ENCODE measurements at regions not wholly inside any gene's neighbourhood (a gene's known extent, or its start where the extent isn't known, plus 50 kb on each side); places are given as distances from the start of the nearest gene placed in this dataset.

DNA sequence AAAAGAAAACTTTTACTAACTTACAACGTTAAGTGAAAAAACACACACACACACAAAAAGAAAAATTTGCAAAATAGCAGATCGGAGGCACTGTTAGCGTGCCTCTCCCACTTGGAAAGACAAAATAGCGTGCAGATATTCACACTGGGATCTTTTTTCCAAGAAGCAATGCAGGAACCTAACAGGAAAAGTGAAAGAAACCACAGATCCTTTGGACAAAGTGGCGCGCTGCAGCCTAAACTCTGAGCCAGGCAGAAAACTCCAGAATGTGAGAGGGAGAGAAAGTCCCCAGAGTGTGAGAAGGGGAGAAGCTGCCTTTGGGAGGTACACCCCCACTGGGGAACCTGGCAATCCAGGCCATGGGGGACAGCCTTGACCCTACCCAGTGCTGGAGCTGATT lies 70.7 kb upstream of the SERPINE2 start:
- H2AFZ ChIP-seq, result no peak overlapping the region
- H3K4me3 ChIP-seq, result no peak overlapping the region
- no peak overlapping the region for H3K4me2 ChIP-seq
- no peaks in the 10 kb centered on the region for H3K9me2 ChIP-seq (replicated peaks; ENCODE audit: insufficient read depth)
- TF ChIP-seq EZH2 (IDR thresholded peaks at IDR 0.05; ENCODE audit: borderline replicate concordance), result no peak
- TF ChIP-seq EZH2phosphoT487 (IDR thresholded peaks at IDR 0.05; ENCODE audit: low read depth, severe bottlenecking, unreplicated experiment), result no peak
- TF ChIP-seq, protein P1, sequence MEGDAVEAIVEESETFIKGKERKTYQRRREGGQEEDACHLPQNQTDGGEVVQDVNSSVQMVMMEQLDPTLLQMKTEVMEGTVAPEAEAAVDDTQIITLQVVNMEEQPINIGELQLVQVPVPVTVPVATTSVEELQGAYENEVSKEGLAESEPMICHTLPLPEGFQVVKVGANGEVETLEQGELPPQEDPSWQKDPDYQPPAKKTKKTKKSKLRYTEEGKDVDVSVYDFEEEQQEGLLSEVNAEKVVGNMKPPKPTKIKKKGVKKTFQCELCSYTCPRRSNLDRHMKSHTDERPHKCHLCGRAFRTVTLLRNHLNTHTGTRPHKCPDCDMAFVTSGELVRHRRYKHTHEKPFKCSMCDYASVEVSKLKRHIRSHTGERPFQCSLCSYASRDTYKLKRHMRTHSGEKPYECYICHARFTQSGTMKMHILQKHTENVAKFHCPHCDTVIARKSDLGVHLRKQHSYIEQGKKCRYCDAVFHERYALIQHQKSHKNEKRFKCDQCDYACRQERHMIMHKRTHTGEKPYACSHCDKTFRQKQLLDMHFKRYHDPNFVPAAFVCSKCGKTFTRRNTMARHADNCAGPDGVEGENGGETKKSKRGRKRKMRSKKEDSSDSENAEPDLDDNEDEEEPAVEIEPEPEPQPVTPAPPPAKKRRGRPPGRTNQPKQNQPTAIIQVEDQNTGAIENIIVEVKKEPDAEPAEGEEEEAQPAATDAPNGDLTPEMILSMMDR (IDR thresholded peaks at IDR 0.05; ENCODE audit: poor library complexity), result no peak
- WGBS (ENCODE audit: low lambda C conversion rate, missing lambda C conversion rate), result 94% methylated on average over 6 of the region's 6 CpGs
- DNase-seq (ENCODE audit: low spot score), result no peak
- H3K9me3 ChIP-seq (ENCODE audit: low read depth), result no peaks in the 10 kb centered on the region
- H3K36me3 ChIP-seq (replicated peaks; ENCODE audit: insufficient read depth, low read depth), result no peaks in the 10 kb centered on the region
- H3K79me2 ChIP-seq, result no peaks in the 10 kb centered on the region
- H4K20me1 ChIP-seq (ENCODE audit: insufficient read depth, poor library complexity, severe bottlenecking), result no peaks in the 10 kb centered on the region
- H3K27me3 ChIP-seq, result no peaks in the 10 kb centered on the region
- no peak overlapping the region for H3K27ac ChIP-seq
- no peaks in the 10 kb centered on the region for H3K4me1 ChIP-seq (ENCODE audit: insufficient read depth)

DNA sequence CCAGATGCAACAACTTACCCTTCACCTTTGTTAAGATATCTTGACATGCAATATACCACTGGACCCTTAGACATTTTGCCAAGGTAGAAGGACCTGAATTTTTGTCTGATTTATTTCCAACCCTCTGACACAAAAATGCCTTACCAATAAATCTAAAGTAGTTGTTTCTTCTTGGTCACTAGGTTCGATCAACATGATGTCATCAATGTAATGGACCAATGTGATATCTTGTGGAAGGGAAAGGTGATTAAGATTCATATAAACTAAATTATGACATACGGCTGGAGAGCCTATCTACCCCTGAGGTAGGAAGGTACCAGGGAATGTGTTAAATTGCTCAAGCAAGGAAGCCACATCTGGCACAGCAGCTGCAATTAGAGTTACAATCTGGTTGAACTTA lies 67.7 kb upstream of the SERPINE2 start:
- no peaks in the 10 kb centered on the region for H3K9me2 ChIP-seq (replicated peaks; ENCODE audit: insufficient read depth)
- H4K20me1 ChIP-seq (ENCODE audit: insufficient read depth, poor library complexity, severe bottlenecking), result no peaks in the 10 kb centered on the region
- no peaks in the 10 kb centered on the region for H3K27me3 ChIP-seq
- no peak overlapping the region for H3K27ac ChIP-seq
- no peak overlapping the region for H3K4me2 ChIP-seq
- no peaks in the 10 kb centered on the region for H3K79me2 ChIP-seq
- no peak overlapping the region for H2AFZ ChIP-seq
- TF ChIP-seq EZH2phosphoT487 (IDR thresholded peaks at IDR 0.05; ENCODE audit: low read depth, severe bottlenecking, unreplicated experiment) (no peak), EZH2 (IDR thresholded peaks at IDR 0.05; ENCODE audit: borderline replicate concordance) (no peak)
- TF ChIP-seq, protein P1 (IDR thresholded peaks at IDR 0.05; ENCODE audit: poor library complexity), result no peak
- H3K36me3 ChIP-seq (replicated peaks; ENCODE audit: insufficient read depth, low read depth), result no peaks in the 10 kb centered on the region
- no peaks in the 10 kb centered on the region for H3K4me1 ChIP-seq (ENCODE audit: insufficient read depth)
- 96% methylated on average over 2 of the region's 2 CpGs for WGBS (ENCODE audit: low lambda C conversion rate, missing lambda C conversion rate)
- H3K4me3 ChIP-seq, result no peak overlapping the region
- no peak for DNase-seq (ENCODE audit: low spot score)
- H3K9me3 ChIP-seq (ENCODE audit: low read depth), result no peaks in the 10 kb centered on the region

DNA sequence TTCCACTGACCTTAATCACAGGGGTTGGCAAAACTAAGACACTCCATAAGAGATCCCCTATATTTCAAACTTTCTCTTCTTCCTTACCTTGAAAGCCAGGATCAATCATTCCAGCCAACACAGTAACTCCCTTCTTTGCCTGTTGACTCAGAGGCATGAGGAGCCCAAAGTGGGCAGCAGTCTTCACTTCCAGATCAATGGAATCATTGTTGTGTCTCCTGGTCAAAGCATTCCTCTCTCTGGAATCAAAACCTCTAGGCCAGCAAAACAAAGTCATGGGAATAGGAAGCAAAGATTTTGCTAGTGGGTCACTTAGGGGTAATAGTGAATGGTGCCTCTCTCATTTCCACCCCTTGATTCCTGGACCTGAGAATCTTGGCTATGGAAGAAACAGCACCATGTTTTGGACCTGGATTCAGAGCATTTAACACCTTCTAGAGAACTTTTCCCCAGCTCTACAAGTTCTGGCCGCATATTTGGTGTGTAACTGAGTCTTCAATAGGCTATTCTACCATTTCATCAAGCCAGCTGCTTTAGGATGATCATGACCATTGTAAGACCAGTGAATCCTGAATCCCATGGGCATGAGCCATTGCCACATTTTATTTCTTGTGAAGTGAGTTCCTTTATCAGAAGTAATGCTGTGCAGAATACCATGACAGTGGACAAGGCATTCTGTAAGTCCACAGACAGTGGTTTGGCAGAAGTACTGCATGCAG lies 65.7 kb upstream of the SERPINE2 start:
- Histone ChIP-seq H3K9me2 (replicated peaks; ENCODE audit: insufficient read depth) (no peaks in the 10 kb centered on the region), H2AFZ (no peak overlapping the region), H4K20me1 (ENCODE audit: insufficient read depth, poor library complexity, severe bottlenecking) (no peaks in the 10 kb centered on the region), H3K4me2 (no peak overlapping the region), H3K27me3 (no peaks in the 10 kb centered on the region), H3K79me2 (no peaks in the 10 kb centered on the region), H3K27ac (no peak overlapping the region), H3K36me3 (replicated peaks; ENCODE audit: insufficient read depth, low read depth) (no peaks in the 10 kb centered on the region), H3K9me3 (ENCODE audit: low read depth) (no peaks in the 10 kb centered on the region), H3K4me1 (ENCODE audit: insufficient read depth) (no peaks in the 10 kb centered on the region), H3K4me3 (no peak overlapping the region)
- DNase-seq (ENCODE audit: low spot score), result no peak
- TF ChIP-seq EZH2phosphoT487 (IDR thresholded peaks at IDR 0.05; ENCODE audit: low read depth, severe bottlenecking, unreplicated experiment), result no peak
- WGBS (ENCODE audit: low lambda C conversion rate, missing lambda C conversion rate), result 88% methylated on average over 1 of the region's 1 CpG

DNA sequence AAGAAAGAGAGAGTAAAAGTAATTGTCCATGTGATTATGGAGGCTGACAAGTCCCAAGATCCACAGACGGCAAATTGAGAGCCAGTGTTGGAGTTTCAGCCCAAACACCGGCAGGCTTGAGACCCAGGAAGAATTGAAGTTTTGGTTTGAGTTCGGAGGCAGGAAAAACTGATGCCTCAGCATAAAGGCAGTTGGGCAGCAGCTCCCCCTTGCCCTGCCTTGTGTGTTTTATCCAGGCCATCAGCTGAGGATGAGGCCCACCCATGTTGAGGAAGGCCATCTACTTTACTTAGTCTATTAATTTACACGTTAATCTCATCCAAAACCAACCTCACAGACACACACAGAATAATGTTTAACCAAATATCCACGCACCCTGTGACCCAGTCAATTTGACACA lies 64.6 kb upstream of the SERPINE2 start:
- 78% methylated on average over 5 of the region's 5 CpGs for WGBS (ENCODE audit: low lambda C conversion rate, missing lambda C conversion rate)
- no peaks in the 10 kb centered on the region for H3K9me2 ChIP-seq (replicated peaks; ENCODE audit: insufficient read depth)
- no peak for DNase-seq (ENCODE audit: low spot score)
- no peak overlapping the region for H3K27ac ChIP-seq
- H4K20me1 ChIP-seq (ENCODE audit: insufficient read depth, poor library complexity, severe bottlenecking), result no peaks in the 10 kb centered on the region
- no peak overlapping the region for H2AFZ ChIP-seq
- no peak overlapping the region for H3K4me3 ChIP-seq
- TF ChIP-seq EZH2 (IDR thresholded peaks at IDR 0.05; ENCODE audit: borderline replicate concordance) (no peak), EZH2phosphoT487 (IDR thresholded peaks at IDR 0.05; ENCODE audit: low read depth, severe bottlenecking, unreplicated experiment) (no peak)
- TF ChIP-seq, protein P1 (IDR thresholded peaks at IDR 0.05; ENCODE audit: poor library complexity), result no peak
- no peaks in the 10 kb centered on the region for H3K36me3 ChIP-seq (replicated peaks; ENCODE audit: insufficient read depth, low read depth)
- no peaks in the 10 kb centered on the region for H3K4me1 ChIP-seq (ENCODE audit: insufficient read depth)
- no peaks in the 10 kb centered on the region for H3K9me3 ChIP-seq (ENCODE audit: low read depth)
- H3K4me2 ChIP-seq, result no peak overlapping the region
- H3K27me3 ChIP-seq, result no peaks in the 10 kb centered on the region
- H3K79me2 ChIP-seq, result no peaks in the 10 kb centered on the region

Data from hepatocyte (in vitro differentiated cells).